GM12872 (cell line): ENCODE measurements at regions not wholly inside any gene's neighbourhood (a gene's known extent, or its start where the extent isn't known, plus 50 kb on each side); places are given as distances from the start of the nearest gene placed in this dataset.

Experiments
- TF ChIP-seq, protein P1 (sequence below): IDR thresholded peaks from 3 replicates; pipeline ENCODE4 v1.5.1; 2011; ENCODE audit warnings: low read depth, mild to moderate bottlenecking, low read length, moderate library complexity; ENCODE audit not compliant: insufficient read depth

DNA sequence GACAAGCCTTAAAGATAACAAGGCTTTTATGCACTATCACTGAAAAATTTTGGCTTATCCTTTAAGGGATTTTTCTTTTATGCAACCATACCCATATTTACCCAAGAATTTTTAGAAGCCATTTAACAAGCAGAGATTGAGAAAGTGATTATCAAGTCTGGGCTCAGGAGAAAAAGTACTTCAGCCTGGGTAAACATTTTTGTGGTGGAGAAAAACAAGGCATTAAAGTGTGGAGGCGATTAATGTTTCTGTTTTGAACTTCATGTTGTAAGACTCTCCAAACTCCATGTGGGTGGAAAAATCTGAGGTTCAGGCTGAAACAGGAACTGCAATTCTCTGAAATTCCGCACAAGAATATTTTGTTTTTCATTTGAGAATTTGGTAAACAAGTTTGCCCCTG lies 260.4 kb upstream of the KCNMB2 start:
- TF ChIP-seq, protein P1, sequence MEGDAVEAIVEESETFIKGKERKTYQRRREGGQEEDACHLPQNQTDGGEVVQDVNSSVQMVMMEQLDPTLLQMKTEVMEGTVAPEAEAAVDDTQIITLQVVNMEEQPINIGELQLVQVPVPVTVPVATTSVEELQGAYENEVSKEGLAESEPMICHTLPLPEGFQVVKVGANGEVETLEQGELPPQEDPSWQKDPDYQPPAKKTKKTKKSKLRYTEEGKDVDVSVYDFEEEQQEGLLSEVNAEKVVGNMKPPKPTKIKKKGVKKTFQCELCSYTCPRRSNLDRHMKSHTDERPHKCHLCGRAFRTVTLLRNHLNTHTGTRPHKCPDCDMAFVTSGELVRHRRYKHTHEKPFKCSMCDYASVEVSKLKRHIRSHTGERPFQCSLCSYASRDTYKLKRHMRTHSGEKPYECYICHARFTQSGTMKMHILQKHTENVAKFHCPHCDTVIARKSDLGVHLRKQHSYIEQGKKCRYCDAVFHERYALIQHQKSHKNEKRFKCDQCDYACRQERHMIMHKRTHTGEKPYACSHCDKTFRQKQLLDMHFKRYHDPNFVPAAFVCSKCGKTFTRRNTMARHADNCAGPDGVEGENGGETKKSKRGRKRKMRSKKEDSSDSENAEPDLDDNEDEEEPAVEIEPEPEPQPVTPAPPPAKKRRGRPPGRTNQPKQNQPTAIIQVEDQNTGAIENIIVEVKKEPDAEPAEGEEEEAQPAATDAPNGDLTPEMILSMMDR = no peak

DNA sequence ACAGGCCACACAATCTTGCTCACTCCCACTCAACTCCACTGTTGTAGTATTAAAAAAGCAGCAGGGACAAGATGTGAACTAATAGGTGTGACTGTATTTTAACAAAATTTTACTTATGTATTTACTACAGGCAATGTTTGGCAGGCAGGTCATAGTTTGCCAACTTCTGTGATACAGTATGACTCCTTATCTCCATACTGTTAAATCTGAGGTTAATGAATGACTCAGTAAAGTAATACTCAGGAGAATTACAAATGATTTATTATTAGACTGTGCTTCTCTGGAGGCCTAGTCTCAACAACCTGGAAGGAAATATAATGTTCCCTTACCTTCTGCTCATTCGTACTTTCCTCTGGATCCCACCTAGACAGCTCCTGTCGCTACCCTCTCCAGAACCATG lies 258.6 kb upstream of the KCNMB2 start:
- TF ChIP-seq, protein P1 = no peak

- TF ChIP-seq, protein P1 = no peak
Observed at GRCh38 chr3:178283561-178283960, 252.7 kb upstream of the KCNMB2 start.

- TF ChIP-seq, protein P1 = no peak
Observed at GRCh38 chr3:178284181-178284580, 252.1 kb upstream of the KCNMB2 start.

GRCh38 chr3:178288074-178288473 lies 248.2 kb upstream of the KCNMB2 start:
- TF ChIP-seq, protein P1 = no peak

GRCh38 chr3:178289544-178290160 lies 246.6 kb upstream of the KCNMB2 start:
- TF ChIP-seq, protein P1 = no peak

GRCh38 chr3:178291574-178292370 lies 244.5 kb upstream of the KCNMB2 start:
- TF ChIP-seq, protein P1 = no peak
